AML-193 (cell line): ENCODE measurements at regions not wholly inside any gene's neighbourhood (a gene's known extent, or its start where the extent isn't known, plus 50 kb on each side); places are given as distances from the start of the nearest gene placed in this dataset.
"Not testable (repeated sequence)": the region's sequence is repeated elsewhere in the genome, so short reads cannot be mapped to it uniquely, and the experiment has no call there.

ENCODE experiments used
- DNase-seq, 2 experiments: peaks; one replicate each; lab custom pipeline; 2025; lab: John Stamatoyannopoulos, UW

- no peak for DNase-seq
Observed at GRCh38 chr4:14912426-14912825, 89.9 kb upstream of the CPEB2 start.

GRCh38 chr4:14915018-14915417, 87.3 kb upstream of the CPEB2 start:
- DNase-seq = no peak

GRCh38 chr4:14916554-14917297, 85.6 kb upstream of the CPEB2 start:
- DNase-seq = no peak

- no peak for DNase-seq
Observed at GRCh38 chr4:14917298-14917633, 85.0 kb upstream of the CPEB2 start.

- no peak for DNase-seq
Observed at GRCh38 chr4:14918336-14918735, 83.9 kb upstream of the CPEB2 start.

- no peak for DNase-seq
Observed at GRCh38 chr4:14919785-14920184, 82.5 kb upstream of the CPEB2 start.

GRCh38 chr4:14920237-14920636, 82.0 kb upstream of the CPEB2 start:
- no peak for DNase-seq

- no peak for DNase-seq
Observed at GRCh38 chr4:14920759-14921320, 81.4 kb upstream of the CPEB2 start.

- DNase-seq = not testable (repeated sequence)
Observed at GRCh38 chr4:14921781-14922180, 80.5 kb upstream of the CPEB2 start.

- DNase-seq = no peak
Observed at GRCh38 chr4:14924076-14924811, 78.0 kb upstream of the CPEB2 start.

GRCh38 chr4:14924812-14925344, 77.4 kb upstream of the CPEB2 start:
- no peak for DNase-seq

GRCh38 chr4:14925471-14925870, 76.8 kb upstream of the CPEB2 start:
- DNase-seq = no peak

- DNase-seq = no peak
Observed at GRCh38 chr4:14926368-14926767, 75.9 kb upstream of the CPEB2 start.

- no peak for DNase-seq
Observed at GRCh38 chr4:14928035-14928434, 74.2 kb upstream of the CPEB2 start.

- DNase-seq = no peak
Observed at GRCh38 chr4:14929669-14930068, 72.6 kb upstream of the CPEB2 start.

GRCh38 chr4:14934704-14935390, 67.4 kb upstream of the CPEB2 start:
- no peak for DNase-seq

- no peak for DNase-seq
Observed at GRCh38 chr4:14943749-14944148, 58.5 kb upstream of the CPEB2 start.

- DNase-seq = no peak
Observed at GRCh38 chr4:14952352-14952751, 49.9 kb upstream of the CPEB2 start.
